GM12872 (cell line): ENCODE measurements at regions not wholly inside any gene's neighbourhood (a gene's known extent, or its start where the extent isn't known, plus 50 kb on each side); places are given as distances from the start of the nearest gene placed in this dataset.

Experiments used
- CTCF ChIP-seq: IDR thresholded peaks from 3 replicates; pipeline ENCODE4 v1.5.1; 2011; ENCODE audit warnings: low read depth, mild to moderate bottlenecking, low read length, moderate library complexity; ENCODE audit not compliant: insufficient read depth

- TF ChIP-seq CTCF = no peak
These were observed 112.0 kb downstream of the ARHGAP36 start for GRCh38 chrX:131170148-131170547.

- no peak for TF ChIP-seq CTCF
These were observed 88.6 kb downstream of the ARHGAP36 start for GRCh38 chrX:131146702-131147101.
